MM.1S (cell line): ENCODE measurements at regions not wholly inside any gene's neighbourhood (a gene's known extent, or its start where the extent isn't known, plus 50 kb on each side); places are given as distances from the start of the nearest gene placed in this dataset.

Source experiments
- DNase-seq: peaks from one replicate; pipeline ENCODE4 v3.0.0-alpha.2; 2015
- H2AFZ ChIP-seq: fragments of 300-600 bp; sonication (generic); 2 replicates; pipeline ENCODE4 v1.6.0; 2016; ENCODE audit warnings: antibody characterized with exemption, low read length
- H3F3A ChIP-seq: fragments of 300-600 bp; sonication (generic); 2 replicates; pipeline ENCODE4 v1.6.1; 2016; ENCODE audit warnings: mild to moderate bottlenecking, antibody characterized with exemption, low read length, moderate library complexity, mixed read lengths; ENCODE audit not compliant: insufficient read depth
- H3K27ac ChIP-seq: fragments of 300-600 bp; sonication (generic); 2 replicates; pipeline ENCODE4 v1.5.1; 2016; ENCODE audit warnings: mild to moderate bottlenecking, low read length
- H3K27me3 ChIP-seq: fragments of 300-600 bp; sonication (generic); replicated peaks from 2 replicates; pipeline ENCODE4 v1.6.0; 2016; ENCODE audit warnings: low read length; ENCODE audit not compliant: insufficient read depth
- H3K36me3 ChIP-seq: fragments of 300-600 bp; sonication (generic); replicated peaks from 2 replicates; pipeline ENCODE4 v1.6.1; 2016; ENCODE audit warnings: mild to moderate bottlenecking, low read length, mixed read lengths; ENCODE audit not compliant: insufficient read depth
- H3K4me1 ChIP-seq: fragments of 300-600 bp; sonication (generic); 2 replicates; pipeline ENCODE4 v1.6.1; 2016; ENCODE audit warnings: low read length, mixed read lengths
- H3K4me2 ChIP-seq: fragments of 300-600 bp; sonication (generic); 2 replicates; pipeline ENCODE4 v1.6.0; 2016; ENCODE audit warnings: low read depth, low read length
- H3K4me3 ChIP-seq: fragments of 300-600 bp; sonication (generic); 2 replicates; pipeline ENCODE4 v1.5.1; 2016; ENCODE audit warnings: low read length, mixed read lengths
- H3K79me2 ChIP-seq: fragments of 300-600 bp; sonication (generic); 2 replicates; pipeline ENCODE4 v1.6.1; 2016; ENCODE audit warnings: mixed run types, low read length, mixed read lengths
- H3K9ac ChIP-seq: fragments of 300-600 bp; sonication (generic); 2 replicates; pipeline ENCODE4 v1.6.1; 2016; ENCODE audit warnings: low read length, mixed read lengths
- H3K9me2 ChIP-seq: fragments of 300-600 bp; sonication (generic); replicated peaks from 2 replicates; pipeline ENCODE4 v1.6.1; 2016; ENCODE audit warnings: mild to moderate bottlenecking, low read length, mixed read lengths; ENCODE audit not compliant: insufficient read depth
- H3K9me3 ChIP-seq: fragments of 300-600 bp; sonication (generic); replicated peaks from 2 replicates; pipeline ENCODE4 v1.6.1; 2016; ENCODE audit warnings: mild to moderate bottlenecking, low read length, mixed read lengths; ENCODE audit not compliant: insufficient read depth
- H4K20me1 ChIP-seq: fragments of 300-600 bp; sonication (generic); 2 replicates; pipeline ENCODE4 v1.6.1; 2016; ENCODE audit warnings: mild to moderate bottlenecking, low read length, moderate library complexity, mixed read lengths; ENCODE audit not compliant: insufficient read depth
- CTCF ChIP-seq: fragments of 300-600 bp; sonication (generic); IDR thresholded peaks from 2 replicates; pipeline ENCODE4 v1.5.1; 2016; ENCODE audit warnings: antibody characterized with exemption, low read length, mixed read lengths
- EZH2 ChIP-seq: fragments of 300-600 bp; sonication (generic); optimal IDR thresholded peaks from 2 replicates; pipeline ENCODE3; 2017; ENCODE audit warnings: low read depth, mild to moderate bottlenecking, antibody characterized with exemption, low read length, mixed read lengths
- EZH2phosphoT487 ChIP-seq: fragments of 300-600 bp; sonication (generic); IDR thresholded peaks from 2 replicates; pipeline ENCODE4 v1.6.1; 2018; ENCODE audit warnings: antibody characterized with exemption, low read length

- H4K20me1 ChIP-seq: no peaks in the 10 kb centered on the region
- no peaks in the 10 kb centered on the region for H3K36me3 ChIP-seq
- no peaks in the 10 kb centered on the region for H3K9me3 ChIP-seq
- no peaks in the 10 kb centered on the region for H3K79me2 ChIP-seq
- H3K4me3 ChIP-seq: no peak overlapping the region
- no peaks in the 10 kb centered on the region for H3K4me1 ChIP-seq
- TF ChIP-seq EZH2phosphoT487 (no peak), EZH2 (no peak), CTCF (no peak)
- no peak overlapping the region for H3K9ac ChIP-seq
- no peaks in the 10 kb centered on the region for H3K27me3 ChIP-seq
- H3K4me2 ChIP-seq: no peak overlapping the region
- H3K27ac ChIP-seq: no peak overlapping the region
- no peak overlapping the region for H2AFZ ChIP-seq
- no peak for DNase-seq
- no peaks in the 10 kb centered on the region for H3F3A ChIP-seq
- H3K9me2 ChIP-seq: no peaks in the 10 kb centered on the region
Observed at GRCh38 chr2:147473075-147473474, 371.8 kb upstream of the ACVR2A start.

- H3F3A ChIP-seq: no peaks in the 10 kb centered on the region
- DNase-seq: no peak
- H3K27ac ChIP-seq: no peak overlapping the region
- no peak overlapping the region for H3K9ac ChIP-seq
- H3K4me1 ChIP-seq: no peaks in the 10 kb centered on the region
- H2AFZ ChIP-seq: no peak overlapping the region
- H3K4me3 ChIP-seq: no peak overlapping the region
- no peak for TF ChIP-seq EZH2phosphoT487
- no peak for TF ChIP-seq EZH2
- no peak for TF ChIP-seq CTCF
- H3K4me2 ChIP-seq: no peak overlapping the region
- no peaks in the 10 kb centered on the region for H3K9me3 ChIP-seq
- no peaks in the 10 kb centered on the region for H3K36me3 ChIP-seq
- no peaks in the 10 kb centered on the region for H3K79me2 ChIP-seq
- no peaks in the 10 kb centered on the region for H4K20me1 ChIP-seq
- H3K9me2 ChIP-seq: no peaks in the 10 kb centered on the region
- no peaks in the 10 kb centered on the region for H3K27me3 ChIP-seq
Observed at GRCh38 chr2:147471126-147471525, 373.7 kb upstream of the ACVR2A start.

GRCh38 chr2:147469471-147469870 is 375.4 kb upstream of the ACVR2A start:
- Histone ChIP-seq H3K36me3 (no peaks in the 10 kb centered on the region), H4K20me1 (no peaks in the 10 kb centered on the region), H3K9me3 (no peaks in the 10 kb centered on the region), H3K9ac (no peak overlapping the region), H2AFZ (no peak overlapping the region), H3K27me3 (no peaks in the 10 kb centered on the region), H3K4me3 (no peak overlapping the region), H3K4me1 (no peaks in the 10 kb centered on the region), H3K9me2 (no peaks in the 10 kb centered on the region), H3F3A (no peaks in the 10 kb centered on the region), H3K27ac (no peak overlapping the region), H3K4me2 (no peak overlapping the region), H3K79me2 (no peaks in the 10 kb centered on the region)
- no peak for TF ChIP-seq EZH2
- TF ChIP-seq CTCF: no peak
- no peak for TF ChIP-seq EZH2phosphoT487
- no peak for DNase-seq
